H1 (cell line): ENCODE measurements at regions not wholly inside any gene's neighbourhood (a gene's known extent, or its start where the extent isn't known, plus 50 kb on each side); places are given as distances from the start of the nearest gene placed in this dataset.

Experiments
- CTBP2 ChIP-seq: IDR thresholded peaks from 2 replicates; pipeline ENCODE4 v1.7.0; 2011; ENCODE audit warnings: borderline replicate concordance, mild to moderate bottlenecking, moderate library complexity, mixed read lengths, low read length; ENCODE audit not compliant: insufficient read depth, insufficient read length
- EGR1 ChIP-seq: IDR thresholded peaks from 2 replicates; pipeline ENCODE4 v1.6.1; 2011; ENCODE audit warnings: low read depth, low read length, borderline replicate concordance

DNA sequence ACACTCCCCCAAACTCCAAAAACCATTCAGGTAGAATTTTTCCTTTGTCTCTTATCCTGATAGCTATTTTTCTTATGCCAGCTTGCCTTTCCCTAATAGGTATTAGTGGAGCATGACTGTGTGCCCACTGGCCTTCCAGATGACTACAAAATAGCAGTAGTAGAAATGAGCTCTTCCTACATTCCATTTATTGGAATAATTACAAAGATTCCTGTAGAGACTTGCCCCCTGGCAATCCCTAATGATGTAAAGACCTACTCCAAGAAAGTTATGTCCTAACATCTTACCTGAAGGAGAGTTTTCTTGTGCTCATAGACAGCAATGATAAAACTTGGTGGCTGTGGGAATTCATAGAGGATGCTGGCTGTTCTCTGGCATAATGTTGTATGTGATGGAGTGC lies 501.8 kb downstream of the GATA3 start (continued):
- TF ChIP-seq CTBP2 = no peak
- TF ChIP-seq EGR1 = no peak
